ENCODE measurements at regions not wholly inside any gene's neighbourhood (a gene's known extent, or its start where the extent isn't known, plus 50 kb on each side); places are given as distances from the start of the nearest gene placed in this dataset.

DNA sequence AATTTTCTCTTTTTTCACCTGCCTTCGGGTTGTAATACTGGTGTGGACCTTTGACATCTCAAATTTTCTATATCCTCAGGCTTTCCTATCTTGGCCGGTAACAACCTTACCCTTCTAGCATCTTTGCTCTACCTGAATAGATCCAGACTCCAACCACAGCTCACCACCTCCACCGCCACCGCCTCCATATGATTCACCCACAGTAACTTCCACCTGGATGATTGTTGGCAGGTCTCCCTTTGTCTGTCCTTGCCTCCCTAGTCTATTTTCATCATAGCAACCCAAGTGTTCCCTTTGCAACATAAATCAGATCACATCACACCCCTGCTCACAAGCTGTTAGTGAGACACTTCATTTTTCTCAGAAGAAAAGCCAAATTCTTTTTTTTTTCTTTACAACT, 525.8 kb upstream of the POU3F2 start:
- no peaks in the 10 kb centered on the region for H4K20me1 ChIP-seq (replicated peaks in 1 of 2; ENCODE audit: control insufficient read depth in 1 of 2, insufficient read depth in 2 of 2, low read length in 2 of 2)
- H3K79me1 ChIP-seq (ENCODE audit: low read depth, low read length) = no peaks in the 10 kb centered on the region
- H3K36me3 ChIP-seq (ENCODE audit: control insufficient read depth in 2 of 4, insufficient read depth in 4 of 4, low read length in 3 of 4) = no peaks in the 10 kb centered on the region
- H2BK15ac ChIP-seq (ENCODE audit: low read length) = no peak overlapping the region
- H3K9ac ChIP-seq (replicated peaks in 1 of 4; ENCODE audit: extremely low read depth in 1 of 4, low read depth in 3 of 4, low read length in 3 of 4) = no peak overlapping the region
- no peak overlapping the region for H2BK120ac ChIP-seq (replicated peaks; ENCODE audit: low read depth, low read length)
- H2AK5ac ChIP-seq (ENCODE audit: low read depth, low read length) = no peak overlapping the region
- no peak overlapping the region for H4K91ac ChIP-seq (replicated peaks; ENCODE audit: insufficient read length, low read length)
- H2BK12ac ChIP-seq (ENCODE audit: low read depth, low read length) = no peak overlapping the region
- H3K18ac ChIP-seq (ENCODE audit: extremely low read depth, low read length) = no peak overlapping the region
- no peak overlapping the region for H3K27ac ChIP-seq (ENCODE audit: low read depth, low read length)
- no peak overlapping the region for H3K4me3 ChIP-seq (ENCODE audit: extremely low read depth in 1 of 4, insufficient read depth in 2 of 4, low read depth in 3 of 4, low read length in 4 of 4)
- H4K5ac ChIP-seq (ENCODE audit: insufficient read length, low read depth, low read length) = no peak overlapping the region
- H3K23me2 ChIP-seq (ENCODE audit: low read depth, low read length) = no peaks in the 10 kb centered on the region; the same call in 1 of the 2 replicates
- H2BK5ac ChIP-seq (ENCODE audit: low read depth, low read length) = no peak overlapping the region
- no peak overlapping the region for H3K4ac ChIP-seq (replicated peaks; ENCODE audit: insufficient read length, low read depth, low read length)
- no peaks in the 10 kb centered on the region for H3K79me2 ChIP-seq (ENCODE audit: control insufficient read depth in 1 of 2, insufficient read depth in 2 of 2, low read length in 2 of 2)
- no peak overlapping the region for H4K8ac ChIP-seq (ENCODE audit: extremely low read depth, insufficient read depth, low read length)
- H3K56ac ChIP-seq (replicated peaks; ENCODE audit: insufficient read length, low read depth, low read length) = no peak overlapping the region
- CTCF ChIA-PET (ENCODE audit: partially characterized antibody) = interaction anchor here (0.6 kb wide), 2 partner anchors 646 to 868 kb away, joined by 3 read pairs; no protein-coding TSS in a partner anchor
- no peak overlapping the region for H3K23ac ChIP-seq (ENCODE audit: insufficient read length)
- H2BK20ac ChIP-seq (ENCODE audit: low read length) = no peak overlapping the region
- WGBS, 2 experiments (ENCODE audit: extremely low coverage in 1 of 2, insufficient coverage in 1 of 2, insufficient read length in 1 of 2, insufficient replicate concordance in 2 of 2, low coverage in 1 of 2, low lambda C conversion rate in 2 of 2, missing lambda C conversion rate in 1 of 2) = 87% methylated on average over 4 of the region's 4 CpGs; no CpG with 5 or more reads in 1 of the 2 experiments
- no peaks in the 10 kb centered on the region for H3K27me3 ChIP-seq (replicated peaks in 1 of 4; ENCODE audit: control insufficient read depth in 3 of 4, extremely low read depth in 1 of 4, insufficient read depth in 3 of 4, low read length in 3 of 4)
- H3K4me1 ChIP-seq (replicated peaks in 1 of 4; ENCODE audit: control insufficient read depth in 3 of 4, insufficient read depth in 4 of 4, low read length in 3 of 4) = no peaks in the 10 kb centered on the region
- H3K4me2 ChIP-seq (ENCODE audit: insufficient read depth in 1 of 2, low read depth in 2 of 2, low read length in 2 of 2) = no peak overlapping the region
- DNase-seq (ENCODE audit: low read depth in 1 of 2, low spot score in 2 of 2) = no peak
- no peak for FAIRE-seq
- H2AFZ ChIP-seq (ENCODE audit: low read length) = no peak overlapping the region
- no peak for TF ChIP-seq CBX8 (IDR thresholded peaks at IDR 0.05; ENCODE audit: borderline replicate concordance, low read depth, low read length)
- no peak for TF ChIP-seq JUND (IDR thresholded peaks at IDR 0.05; ENCODE audit: low read length)
- TF ChIP-seq, protein P1, sequence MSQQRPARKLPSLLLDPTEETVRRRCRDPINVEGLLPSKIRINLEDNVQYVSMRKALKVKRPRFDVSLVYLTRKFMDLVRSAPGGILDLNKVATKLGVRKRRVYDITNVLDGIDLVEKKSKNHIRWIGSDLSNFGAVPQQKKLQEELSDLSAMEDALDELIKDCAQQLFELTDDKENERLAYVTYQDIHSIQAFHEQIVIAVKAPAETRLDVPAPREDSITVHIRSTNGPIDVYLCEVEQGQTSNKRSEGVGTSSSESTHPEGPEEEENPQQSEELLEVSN (IDR thresholded peaks at IDR 0.05) = no peak
- TF ChIP-seq, protein P2, sequence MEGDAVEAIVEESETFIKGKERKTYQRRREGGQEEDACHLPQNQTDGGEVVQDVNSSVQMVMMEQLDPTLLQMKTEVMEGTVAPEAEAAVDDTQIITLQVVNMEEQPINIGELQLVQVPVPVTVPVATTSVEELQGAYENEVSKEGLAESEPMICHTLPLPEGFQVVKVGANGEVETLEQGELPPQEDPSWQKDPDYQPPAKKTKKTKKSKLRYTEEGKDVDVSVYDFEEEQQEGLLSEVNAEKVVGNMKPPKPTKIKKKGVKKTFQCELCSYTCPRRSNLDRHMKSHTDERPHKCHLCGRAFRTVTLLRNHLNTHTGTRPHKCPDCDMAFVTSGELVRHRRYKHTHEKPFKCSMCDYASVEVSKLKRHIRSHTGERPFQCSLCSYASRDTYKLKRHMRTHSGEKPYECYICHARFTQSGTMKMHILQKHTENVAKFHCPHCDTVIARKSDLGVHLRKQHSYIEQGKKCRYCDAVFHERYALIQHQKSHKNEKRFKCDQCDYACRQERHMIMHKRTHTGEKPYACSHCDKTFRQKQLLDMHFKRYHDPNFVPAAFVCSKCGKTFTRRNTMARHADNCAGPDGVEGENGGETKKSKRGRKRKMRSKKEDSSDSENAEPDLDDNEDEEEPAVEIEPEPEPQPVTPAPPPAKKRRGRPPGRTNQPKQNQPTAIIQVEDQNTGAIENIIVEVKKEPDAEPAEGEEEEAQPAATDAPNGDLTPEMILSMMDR (IDR thresholded peaks at IDR 0.05; ENCODE audit: control extremely low read depth in 1 of 3, insufficient read depth in 1 of 3, low read depth in 1 of 3, low read length in 3 of 3) = no peak
- TF ChIP-seq BCL11A (IDR thresholded peaks at IDR 0.05; ENCODE audit: low read depth in 2 of 2, low read length in 2 of 2) = no peak
- TF ChIP-seq GABPA (IDR thresholded peaks at IDR 0.05; ENCODE audit: borderline replicate concordance, insufficient read depth, low read length) = no peak
- no peak for TF ChIP-seq TAF7 (optimal IDR thresholded peaks at IDR 0.05; ENCODE audit: borderline replicate concordance, low read depth, low read length)
- TF ChIP-seq SP1 (IDR thresholded peaks at IDR 0.05; ENCODE audit: low read depth, low read length) = no peak
- TF ChIP-seq GTF2F1 (IDR thresholded peaks at IDR 0.05; ENCODE audit: borderline replicate concordance, low read depth, low read length) = no peak
- TF ChIP-seq, protein P3, sequence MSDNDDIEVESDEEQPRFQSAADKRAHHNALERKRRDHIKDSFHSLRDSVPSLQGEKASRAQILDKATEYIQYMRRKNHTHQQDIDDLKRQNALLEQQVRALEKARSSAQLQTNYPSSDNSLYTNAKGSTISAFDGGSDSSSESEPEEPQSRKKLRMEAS (IDR thresholded peaks at IDR 0.05) = no peak
- POLR2A ChIA-PET (ENCODE audit: partially characterized antibody) = no interaction called here
- H3K9me3 ChIP-seq (ENCODE audit: insufficient read depth in 2 of 2, low read depth in 1 of 2, low read length in 1 of 2) = no peaks in the 10 kb centered on the region
- no peak overlapping the region for H3K14ac ChIP-seq (ENCODE audit: insufficient read length)
